GM23338 (cell line): ENCODE measurements at regions not wholly inside any gene's neighbourhood (a gene's known extent, or its start where the extent isn't known, plus 50 kb on each side); places are given as distances from the start of the nearest gene placed in this dataset.

Experiments used
- EZH2 ChIP-seq: fragments of 200-600 bp; sonication (generic); IDR thresholded peaks from one replicate; pipeline ENCODE4 v1.8.0; 2017; ENCODE audit warnings: antibody characterized with exemption, mild to moderate bottlenecking, low read depth; ENCODE audit not compliant: unreplicated experiment
- EZH2phosphoT487 ChIP-seq: fragments of 200-600 bp; sonication (generic); IDR thresholded peaks from one replicate; pipeline ENCODE4 v1.8.1; 2018; ENCODE audit warnings: antibody characterized with exemption; ENCODE audit not compliant: unreplicated experiment
- POLR2AphosphoS5 ChIP-seq: IDR thresholded peaks from 2 replicates; pipeline ENCODE4 v1.6.1; 2016; ENCODE audit warnings: antibody characterized with exemption, low read depth
- TF ChIP-seq, protein P1 (sequence below), 2 experiments: fragments of 200-600 bp in 1 of 2; sonication (generic) in 1 of 2; conservative IDR thresholded peaks; 2 replicates each; pipeline versions ENCODE4 v1.5.1 to v1.6.1; 2016 to 2017; ENCODE audit warnings: antibody characterized with exemption in 2 of 2, low read depth in 2 of 2, mild to moderate bottlenecking in 2 of 2, moderate library complexity in 1 of 2
- TF ChIP-seq, protein P2 (sequence below): fragments of 250-450 bp; sonication (Bioruptor Pico); IDR thresholded peaks from 2 replicates; pipeline ENCODE4 v1.5.0; 2020; ENCODE audit warnings: mild to moderate bottlenecking, moderate library complexity

GRCh38 chr5:165885623-165886350 lies 2380.4 kb downstream of the MAT2B start:
- TF ChIP-seq EZH2 (no peak), POLR2AphosphoS5 (no peak), EZH2phosphoT487 (no peak)
- TF ChIP-seq, protein P1, sequence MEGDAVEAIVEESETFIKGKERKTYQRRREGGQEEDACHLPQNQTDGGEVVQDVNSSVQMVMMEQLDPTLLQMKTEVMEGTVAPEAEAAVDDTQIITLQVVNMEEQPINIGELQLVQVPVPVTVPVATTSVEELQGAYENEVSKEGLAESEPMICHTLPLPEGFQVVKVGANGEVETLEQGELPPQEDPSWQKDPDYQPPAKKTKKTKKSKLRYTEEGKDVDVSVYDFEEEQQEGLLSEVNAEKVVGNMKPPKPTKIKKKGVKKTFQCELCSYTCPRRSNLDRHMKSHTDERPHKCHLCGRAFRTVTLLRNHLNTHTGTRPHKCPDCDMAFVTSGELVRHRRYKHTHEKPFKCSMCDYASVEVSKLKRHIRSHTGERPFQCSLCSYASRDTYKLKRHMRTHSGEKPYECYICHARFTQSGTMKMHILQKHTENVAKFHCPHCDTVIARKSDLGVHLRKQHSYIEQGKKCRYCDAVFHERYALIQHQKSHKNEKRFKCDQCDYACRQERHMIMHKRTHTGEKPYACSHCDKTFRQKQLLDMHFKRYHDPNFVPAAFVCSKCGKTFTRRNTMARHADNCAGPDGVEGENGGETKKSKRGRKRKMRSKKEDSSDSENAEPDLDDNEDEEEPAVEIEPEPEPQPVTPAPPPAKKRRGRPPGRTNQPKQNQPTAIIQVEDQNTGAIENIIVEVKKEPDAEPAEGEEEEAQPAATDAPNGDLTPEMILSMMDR (conservative IDR thresholded peaks at IDR 0.05; ENCODE audit: low read depth in 2 of 2), result no peak
- TF ChIP-seq, protein P2, sequence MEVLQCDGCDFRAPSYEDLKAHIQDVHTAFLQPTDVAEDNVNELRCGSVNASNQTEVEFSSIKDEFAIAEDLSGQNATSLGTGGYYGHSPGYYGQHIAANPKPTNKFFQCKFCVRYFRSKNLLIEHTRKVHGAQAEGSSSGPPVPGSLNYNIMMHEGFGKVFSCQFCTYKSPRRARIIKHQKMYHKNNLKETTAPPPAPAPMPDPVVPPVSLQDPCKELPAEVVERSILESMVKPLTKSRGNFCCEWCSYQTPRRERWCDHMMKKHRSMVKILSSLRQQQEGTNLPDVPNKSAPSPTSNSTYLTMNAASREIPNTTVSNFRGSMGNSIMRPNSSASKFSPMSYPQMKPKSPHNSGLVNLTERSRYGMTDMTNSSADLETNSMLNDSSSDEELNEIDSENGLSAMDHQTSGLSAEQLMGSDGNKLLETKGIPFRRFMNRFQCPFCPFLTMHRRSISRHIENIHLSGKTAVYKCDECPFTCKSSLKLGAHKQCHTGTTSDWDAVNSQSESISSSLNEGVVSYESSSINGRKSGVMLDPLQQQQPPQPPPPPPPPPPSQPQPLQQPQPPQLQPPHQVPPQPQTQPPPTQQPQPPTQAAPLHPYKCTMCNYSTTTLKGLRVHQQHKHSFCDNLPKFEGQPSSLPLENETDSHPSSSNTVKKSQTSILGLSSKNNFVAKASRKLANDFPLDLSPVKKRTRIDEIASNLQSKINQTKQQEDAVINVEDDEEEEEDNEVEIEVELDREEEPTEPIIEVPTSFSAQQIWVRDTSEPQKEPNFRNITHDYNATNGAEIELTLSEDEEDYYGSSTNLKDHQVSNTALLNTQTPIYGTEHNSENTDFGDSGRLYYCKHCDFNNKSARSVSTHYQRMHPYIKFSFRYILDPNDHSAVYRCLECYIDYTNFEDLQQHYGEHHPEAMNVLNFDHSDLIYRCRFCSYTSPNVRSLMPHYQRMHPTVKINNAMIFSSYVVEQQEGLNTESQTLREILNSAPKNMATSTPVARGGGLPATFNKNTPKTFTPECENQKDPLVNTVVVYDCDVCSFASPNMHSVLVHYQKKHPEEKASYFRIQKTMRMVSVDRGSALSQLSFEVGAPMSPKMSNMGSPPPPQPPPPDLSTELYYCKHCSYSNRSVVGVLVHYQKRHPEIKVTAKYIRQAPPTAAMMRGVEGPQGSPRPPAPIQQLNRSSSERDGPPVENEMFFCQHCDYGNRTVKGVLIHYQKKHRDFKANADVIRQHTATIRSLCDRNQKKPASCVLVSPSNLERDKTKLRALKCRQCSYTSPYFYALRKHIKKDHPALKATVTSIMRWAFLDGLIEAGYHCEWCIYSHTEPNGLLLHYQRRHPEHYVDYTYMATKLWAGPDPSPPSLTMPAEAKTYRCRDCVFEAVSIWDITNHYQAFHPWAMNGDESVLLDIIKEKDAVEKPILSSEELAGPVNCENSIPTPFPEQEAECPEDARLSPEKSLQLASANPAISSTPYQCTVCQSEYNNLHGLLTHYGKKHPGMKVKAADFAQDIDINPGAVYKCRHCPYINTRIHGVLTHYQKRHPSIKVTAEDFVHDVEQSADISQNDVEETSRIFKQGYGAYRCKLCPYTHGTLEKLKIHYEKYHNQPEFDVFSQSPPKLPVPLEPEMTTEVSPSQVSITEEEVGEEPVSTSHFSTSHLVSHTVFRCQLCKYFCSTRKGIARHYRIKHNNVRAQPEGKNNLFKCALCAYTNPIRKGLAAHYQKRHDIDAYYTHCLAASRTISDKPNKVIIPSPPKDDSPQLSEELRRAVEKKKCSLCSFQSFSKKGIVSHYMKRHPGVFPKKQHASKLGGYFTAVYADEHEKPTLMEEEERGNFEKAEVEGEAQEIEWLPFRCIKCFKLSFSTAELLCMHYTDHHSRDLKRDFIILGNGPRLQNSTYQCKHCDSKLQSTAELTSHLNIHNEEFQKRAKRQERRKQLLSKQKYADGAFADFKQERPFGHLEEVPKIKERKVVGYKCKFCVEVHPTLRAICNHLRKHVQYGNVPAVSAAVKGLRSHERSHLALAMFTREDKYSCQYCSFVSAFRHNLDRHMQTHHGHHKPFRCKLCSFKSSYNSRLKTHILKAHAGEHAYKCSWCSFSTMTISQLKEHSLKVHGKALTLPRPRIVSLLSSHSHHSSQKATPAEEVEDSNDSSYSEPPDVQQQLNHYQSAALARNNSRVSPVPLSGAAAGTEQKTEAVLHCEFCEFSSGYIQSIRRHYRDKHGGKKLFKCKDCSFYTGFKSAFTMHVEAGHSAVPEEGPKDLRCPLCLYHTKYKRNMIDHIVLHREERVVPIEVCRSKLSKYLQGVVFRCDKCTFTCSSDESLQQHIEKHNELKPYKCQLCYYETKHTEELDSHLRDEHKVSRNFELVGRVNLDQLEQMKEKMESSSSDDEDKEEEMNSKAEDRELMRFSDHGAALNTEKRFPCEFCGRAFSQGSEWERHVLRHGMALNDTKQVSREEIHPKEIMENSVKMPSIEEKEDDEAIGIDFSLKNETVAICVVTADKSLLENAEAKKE (CRISPR knock-in tag), result no peak
